ENCODE measurements at regions not wholly inside any gene's neighbourhood (a gene's known extent, or its start where the extent isn't known, plus 50 kb on each side); places are given as distances from the start of the nearest gene placed in this dataset.

- Histone ChIP-seq H3K4me3 (ENCODE audit: low read depth, low read length) (no peak overlapping the region), H3K27me3 (ENCODE audit: control insufficient read depth, insufficient read depth, low read length) (no peaks in the 10 kb centered on the region), H3K36me3 (ENCODE audit: control insufficient read depth, insufficient read depth, low read length) (no peaks in the 10 kb centered on the region)
- no peak for TF ChIP-seq CTCF (IDR thresholded peaks at IDR 0.05; ENCODE audit: insufficient read depth, low read length, poor library complexity, severe bottlenecking)
- no peak for DNase-seq (ENCODE audit: low read depth)
Observed at GRCh38 chr6:163945808-163946207, 531.3 kb downstream of the QKI start.

DNA sequence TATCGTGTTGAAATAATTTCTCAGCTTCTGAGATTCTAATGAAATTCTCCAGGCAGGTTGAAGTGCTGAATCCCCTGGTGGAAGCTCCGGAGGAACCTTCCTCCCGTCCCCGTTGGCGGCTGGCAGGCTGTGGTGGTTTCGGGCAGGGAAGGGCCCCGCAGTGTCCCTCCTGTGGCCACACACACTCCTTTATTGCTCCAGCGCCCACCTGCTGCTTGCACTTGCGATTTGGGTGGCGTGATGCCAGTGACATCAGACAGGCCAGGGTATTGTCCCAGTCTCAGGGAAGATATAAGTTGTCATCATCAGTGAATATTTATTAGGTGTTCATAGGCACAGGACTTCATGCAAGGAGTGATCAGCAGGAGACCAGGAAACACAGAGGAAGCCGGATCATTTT, 530.4 kb downstream of the QKI start:
- Histone ChIP-seq H3K4me3 (ENCODE audit: low read depth, low read length) (no peak overlapping the region), H3K36me3 (ENCODE audit: control insufficient read depth, insufficient read depth, low read length) (no peaks in the 10 kb centered on the region), H3K27me3 (ENCODE audit: control insufficient read depth, insufficient read depth, low read length) (no peaks in the 10 kb centered on the region)
- no peak for DNase-seq (ENCODE audit: low read depth)
- TF ChIP-seq CTCF (IDR thresholded peaks at IDR 0.05; ENCODE audit: insufficient read depth, low read length, poor library complexity, severe bottlenecking) = no peak

GRCh38 chr6:163943607-163944385, 529.3 kb downstream of the QKI start:
- Histone ChIP-seq H3K4me3 (ENCODE audit: low read depth, low read length) (no peak overlapping the region), H3K27me3 (ENCODE audit: control insufficient read depth, insufficient read depth, low read length) (no peaks in the 10 kb centered on the region), H3K36me3 (ENCODE audit: control insufficient read depth, insufficient read depth, low read length) (no peaks in the 10 kb centered on the region)
- no peak for TF ChIP-seq CTCF (IDR thresholded peaks at IDR 0.05; ENCODE audit: insufficient read depth, low read length, poor library complexity, severe bottlenecking)
- no peak for DNase-seq (ENCODE audit: low read depth)

- Histone ChIP-seq H3K36me3 (ENCODE audit: control insufficient read depth, insufficient read depth, low read length) (no peaks in the 10 kb centered on the region), H3K27me3 (ENCODE audit: control insufficient read depth, insufficient read depth, low read length) (no peaks in the 10 kb centered on the region), H3K4me3 (ENCODE audit: low read depth, low read length) (no peak overlapping the region)
- TF ChIP-seq CTCF (IDR thresholded peaks at IDR 0.05; ENCODE audit: insufficient read depth, low read length, poor library complexity, severe bottlenecking) = no peak
- no peak for DNase-seq (ENCODE audit: low read depth)
Observed at GRCh38 chr6:163942790-163943189, 528.3 kb downstream of the QKI start.

DNA sequence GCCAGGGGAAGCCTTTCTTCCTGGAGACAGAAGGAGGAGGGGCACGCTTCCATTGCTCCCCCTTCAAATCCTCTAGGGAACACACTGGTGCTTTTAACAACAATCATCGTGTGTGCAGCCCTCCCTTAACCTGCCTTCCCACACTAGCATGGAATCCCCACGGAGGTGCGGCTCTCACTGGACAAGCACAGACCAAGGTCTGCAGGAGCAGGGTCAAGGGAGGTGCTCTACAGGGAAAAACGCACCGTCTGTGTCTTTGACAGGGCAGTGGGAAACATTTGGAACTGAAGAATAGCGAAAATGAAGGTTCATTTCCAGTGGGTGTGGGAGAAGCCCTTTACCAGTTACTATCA, 527.1 kb downstream of the QKI start:
- TF ChIP-seq CTCF (IDR thresholded peaks at IDR 0.05; ENCODE audit: insufficient read depth, low read length, poor library complexity, severe bottlenecking) = no peak
- Histone ChIP-seq H3K36me3 (ENCODE audit: control insufficient read depth, insufficient read depth, low read length) (no peaks in the 10 kb centered on the region), H3K4me3 (ENCODE audit: low read depth, low read length) (no peak overlapping the region), H3K27me3 (ENCODE audit: control insufficient read depth, insufficient read depth, low read length) (no peaks in the 10 kb centered on the region)
- DNase-seq (ENCODE audit: low read depth) = no peak
